ENCODE measurements at regions not wholly inside any gene's neighbourhood (a gene's known extent, or its start where the extent isn't known, plus 50 kb on each side); places are given as distances from the start of the nearest gene placed in this dataset.
"Not testable (repeated sequence)": the region's sequence is repeated elsewhere in the genome, so short reads cannot be mapped to it uniquely, and the experiment has no call there.

DNA sequence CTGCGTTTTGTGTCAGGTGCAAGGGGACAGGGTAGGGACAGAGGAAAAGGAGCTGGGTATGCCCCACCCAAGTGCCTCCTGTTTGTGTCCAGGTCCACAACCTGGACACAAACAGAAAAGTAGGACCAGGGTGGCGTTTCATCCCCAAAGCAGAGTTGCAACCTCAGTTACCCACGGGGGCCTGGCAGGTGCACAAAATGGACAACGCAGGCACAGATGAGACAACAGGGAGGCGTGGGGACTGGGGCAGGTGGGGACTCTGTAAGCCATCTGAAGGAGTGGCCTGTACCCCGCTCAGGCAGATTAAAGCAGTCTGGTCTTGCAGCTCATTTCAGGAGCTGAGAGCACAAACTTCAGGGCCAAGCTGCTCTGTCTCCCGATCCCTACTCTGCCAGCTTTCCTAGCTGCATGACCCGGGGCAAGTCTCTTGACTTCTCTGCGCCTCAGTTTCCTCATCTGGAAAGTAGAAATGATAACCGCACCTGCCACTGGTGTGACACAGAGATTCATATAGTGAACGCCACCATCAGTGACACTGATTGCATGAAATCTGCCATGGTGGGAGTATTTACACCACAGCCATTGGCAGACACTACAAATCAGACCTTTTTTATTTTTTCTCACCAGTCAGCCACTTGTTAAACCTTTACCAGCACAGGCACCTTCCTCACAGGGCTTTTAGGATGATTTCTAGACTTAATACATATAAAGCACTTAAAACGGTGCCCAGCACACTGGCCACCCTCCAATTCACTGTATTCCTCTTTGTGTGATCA, 123.0 kb downstream of the PHETA1 start:
- no peak overlapping the region for H3K4me3 ChIP-seq (ENCODE audit: low read depth, low read length)
- no peak for TF ChIP-seq CTCF (IDR thresholded peaks at IDR 0.05; ENCODE audit: insufficient read depth, low read length)
- DNase-seq (ENCODE audit: low read depth) = no peak

DNA sequence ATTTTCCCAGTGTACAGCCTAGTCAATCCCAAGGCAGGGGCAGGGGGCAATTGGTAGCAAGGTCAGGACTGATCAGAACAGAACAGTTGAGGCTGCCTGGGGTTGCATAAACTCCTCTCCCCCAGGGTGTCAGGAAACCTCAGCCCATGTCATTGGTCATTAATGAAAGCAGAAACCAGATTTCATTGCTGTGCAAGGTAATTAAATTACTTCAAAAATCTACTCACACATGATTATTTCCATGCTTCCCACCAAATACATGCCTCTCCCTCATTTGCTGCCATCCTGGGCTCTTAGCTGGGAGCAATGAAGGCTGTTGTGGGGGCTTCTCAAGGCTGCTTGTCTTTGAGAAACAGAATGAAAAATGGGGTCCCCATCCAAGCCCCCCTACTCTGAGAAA, 124.2 kb downstream of the PHETA1 start:
- H3K4me3 ChIP-seq (ENCODE audit: low read depth, low read length) = no peak overlapping the region
- TF ChIP-seq CTCF (IDR thresholded peaks at IDR 0.05; ENCODE audit: insufficient read depth, low read length) = no peak
- DNase-seq (ENCODE audit: low read depth) = no peak

DNA sequence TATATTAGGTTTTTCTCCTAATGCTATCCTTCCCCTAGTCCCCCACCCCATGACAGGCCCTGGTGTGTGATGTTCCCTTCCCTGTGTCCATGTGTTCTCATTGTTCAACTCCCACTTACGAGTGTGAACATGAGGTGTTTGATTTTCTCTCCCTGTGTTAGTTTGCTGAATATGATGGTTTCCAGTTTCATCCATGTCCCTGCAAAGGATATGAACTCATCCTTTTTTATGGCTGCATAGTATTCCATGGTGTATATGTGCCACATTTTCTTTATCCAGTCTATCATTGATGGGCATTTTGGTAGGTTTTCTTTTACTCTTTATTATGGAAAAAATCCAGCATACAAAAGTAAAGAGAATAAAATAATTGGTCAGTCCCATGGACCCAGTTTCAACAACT, 126.1 kb downstream of the PHETA1 start:
- not testable (repeated sequence) for DNase-seq (ENCODE audit: low read depth); H3K4me3 ChIP-seq (ENCODE audit: low read depth, low read length)

DNA sequence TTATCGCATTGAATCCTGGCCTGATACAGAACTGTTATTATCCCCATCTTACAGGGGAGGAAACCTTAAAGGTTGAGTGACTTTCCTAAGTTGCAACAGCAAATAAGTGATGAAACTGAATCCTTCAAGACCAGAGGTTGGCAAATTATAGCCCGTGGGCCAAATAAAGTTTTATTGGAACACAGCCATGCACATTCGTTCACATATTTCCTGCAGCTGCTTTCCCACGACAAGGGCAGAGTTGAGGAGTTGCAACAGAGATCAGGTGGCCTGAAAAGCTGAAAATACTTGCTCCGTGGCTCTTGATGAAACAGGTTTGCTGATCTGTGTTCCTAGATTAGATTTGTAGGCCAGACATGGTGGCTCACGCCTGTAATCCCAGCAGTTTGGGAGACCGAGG, 126.7 kb downstream of the PHETA1 start:
- no peak overlapping the region for H3K4me3 ChIP-seq (ENCODE audit: low read depth, low read length)
- DNase-seq (ENCODE audit: low read depth) = no peak
- no peak for TF ChIP-seq CTCF (IDR thresholded peaks at IDR 0.05; ENCODE audit: insufficient read depth, low read length)

- DNase-seq (ENCODE audit: low read depth) = no peak
- no peak overlapping the region for H3K4me3 ChIP-seq (ENCODE audit: low read depth, low read length)
- no peak for TF ChIP-seq CTCF (IDR thresholded peaks at IDR 0.05; ENCODE audit: insufficient read depth, low read length)
Observed at GRCh38 chr12:111240374-111240773, 128.5 kb downstream of the PHETA1 start.

- TF ChIP-seq CTCF (IDR thresholded peaks at IDR 0.05; ENCODE audit: insufficient read depth, low read length) = no peak
- DNase-seq (ENCODE audit: low read depth) = no peak
- H3K4me3 ChIP-seq (ENCODE audit: low read depth, low read length) = no peak overlapping the region
Observed at GRCh38 chr12:111239235-111239634, 129.7 kb downstream of the PHETA1 start.

- TF ChIP-seq CTCF (IDR thresholded peaks at IDR 0.05; ENCODE audit: insufficient read depth, low read length) = no peak
- no peak overlapping the region for H3K4me3 ChIP-seq (ENCODE audit: low read depth, low read length)
Observed at GRCh38 chr12:111238075-111238734, 130.7 kb downstream of the PHETA1 start.

DNA sequence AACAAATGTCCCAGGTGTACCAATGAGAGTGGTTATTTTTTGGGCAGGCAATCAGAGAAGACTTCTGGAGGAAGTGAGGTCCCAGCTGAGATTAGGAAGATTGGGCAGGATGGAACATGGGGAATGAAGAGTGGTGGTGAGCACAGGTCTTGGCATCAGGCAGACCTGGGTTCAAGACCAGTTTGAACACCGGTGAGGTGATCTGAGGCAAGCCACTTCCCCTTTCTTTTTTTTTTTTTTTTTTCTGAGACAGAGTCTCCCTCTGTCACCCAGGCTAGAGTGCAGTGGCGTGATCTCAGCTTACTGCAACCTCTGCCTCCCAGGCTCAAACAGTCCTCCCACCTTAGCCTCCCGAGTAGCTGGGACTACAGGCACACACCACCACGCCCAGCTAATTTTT, 134.4 kb downstream of the PHETA1 start:
- not testable (repeated sequence) for H3K4me3 ChIP-seq (ENCODE audit: low read depth, low read length); DNase-seq (ENCODE audit: low read depth)

More at GRCh38 chr12:111238075-111238734, 130.7 kb downstream of the PHETA1 start:
- DNase-seq (ENCODE audit: low read depth) = no peak

All from fibroblast of the aortic adventitia (primary cell).